Colonic mucosa (tissue), 4 donors: ENCODE measurements at regions not wholly inside any gene's neighbourhood (a gene's known extent, or its start where the extent isn't known, plus 50 kb on each side); places are given as distances from the start of the nearest gene placed in this dataset.
A peak's percentile ranks its signal among the peaks of the same experiment; 100 is the strongest.

Source experiments
- DNase-seq: peaks from one replicate; pipeline ENCODE4 v3.0.0-alpha.2; 2020
- H3K27ac ChIP-seq: fragments of 200-600 bp; one replicate; pipeline ENCODE4 v1.8.0; 2021
- H3K27me3 ChIP-seq: fragments of 200-600 bp; one replicate; pipeline ENCODE4 v1.8.0; 2021
- H3K36me3 ChIP-seq: fragments of 200-600 bp; one replicate; pipeline ENCODE4 v1.8.0; 2021
- H3K4me1 ChIP-seq: fragments of 200-600 bp; one replicate; pipeline ENCODE4 v1.8.0; 2021; ENCODE audit warnings: mild to moderate bottlenecking
- H3K4me3 ChIP-seq: fragments of 200-600 bp; one replicate; pipeline ENCODE4 v1.8.0; 2021
- H3K9ac ChIP-seq, 2 donors: one replicate each; pipeline ENCODE4 v1.7.0; 2013; ENCODE audit warnings: control low read depth in 2 of 2, low read depth in 2 of 2, low read length in 2 of 2
- H3K9me3 ChIP-seq: fragments of 200-600 bp; one replicate; pipeline ENCODE4 v1.8.0; 2021
- CTCF ChIP-seq: fragments of 200-600 bp; IDR thresholded peaks from one replicate; pipeline ENCODE4 v1.8.0; 2022; ENCODE audit warnings: antibody characterized with exemption, mild to moderate bottlenecking
- intact Hi-C: fragments of 100-400 bp; cut with DNase I; formaldehyde crosslinking; loops from one replicate; pipeline ENCODE4 v1.14.1; 2022
- donor health status: healthy.
- donor health status: DM: no; HTN: no; CAD: no.
- donor health status: DM: no; HTN: no; CAD: no.

GRCh38 chr22:48957311-48957986 lies 870.2 kb downstream of the BRD1 start:
- Histone ChIP-seq H3K36me3 (no peaks in the 10 kb centered on the region), H3K9me3 (no peaks in the 10 kb centered on the region), H3K4me1 (no peaks in the 10 kb centered on the region), H3K4me3 (no peak overlapping the region), H3K9ac (no peak overlapping the region), H3K27me3 (no peaks in the 10 kb centered on the region), H3K27ac (no peak overlapping the region)
- intact Hi-C loops: no loop called here
- TF ChIP-seq CTCF: no peak
- peak; percentile 11 for DNase-seq

- H3K27ac ChIP-seq: no peak overlapping the region
- H3K27me3 ChIP-seq: no peaks in the 10 kb centered on the region
- no peaks in the 10 kb centered on the region for H3K4me1 ChIP-seq
- no peaks in the 10 kb centered on the region for H3K36me3 ChIP-seq
- no peak overlapping the region for H3K9ac ChIP-seq
- H3K9me3 ChIP-seq: no peaks in the 10 kb centered on the region
- H3K4me3 ChIP-seq: no peak overlapping the region
- peak; percentile 1 for DNase-seq
- intact Hi-C loops: no loop called here
- no peak for TF ChIP-seq CTCF
Observed at GRCh38 chr22:48955351-48956311, 872.0 kb downstream of the BRD1 start.

GRCh38 chr22:48954781-48955311 lies 872.8 kb downstream of the BRD1 start:
- no peaks in the 10 kb centered on the region for H3K36me3 ChIP-seq
- no peaks in the 10 kb centered on the region for H3K9me3 ChIP-seq
- DNase-seq: no peak
- H3K4me1 ChIP-seq: no peaks in the 10 kb centered on the region
- no peak overlapping the region for H3K9ac ChIP-seq
- TF ChIP-seq CTCF: no peak
- H3K27ac ChIP-seq: no peak overlapping the region
- intact Hi-C loops: no loop called here
- no peaks in the 10 kb centered on the region for H3K27me3 ChIP-seq
- no peak overlapping the region for H3K4me3 ChIP-seq

- peak; percentile 2 for DNase-seq
- no peaks in the 10 kb centered on the region for H3K36me3 ChIP-seq
- no peak for TF ChIP-seq CTCF
- H3K9me3 ChIP-seq: no peaks in the 10 kb centered on the region
- no peak overlapping the region for H3K4me3 ChIP-seq
- H3K27me3 ChIP-seq: no peaks in the 10 kb centered on the region
- no peak overlapping the region for H3K9ac ChIP-seq
- intact Hi-C loops: no loop called here
- no peaks in the 10 kb centered on the region for H3K4me1 ChIP-seq
- H3K27ac ChIP-seq: no peak overlapping the region
Observed at GRCh38 chr22:48953830-48954229, 873.8 kb downstream of the BRD1 start.

GRCh38 chr22:48953103-48953720 lies 874.5 kb downstream of the BRD1 start:
- Histone ChIP-seq H3K9me3 (no peaks in the 10 kb centered on the region), H3K9ac (no peak overlapping the region), H3K4me3 (no peak overlapping the region), H3K27ac (no peak overlapping the region), H3K4me1 (no peaks in the 10 kb centered on the region), H3K27me3 (no peaks in the 10 kb centered on the region), H3K36me3 (no peaks in the 10 kb centered on the region)
- peak; percentile 4 for DNase-seq
- TF ChIP-seq CTCF: no peak
- intact Hi-C loops: no loop called here
